Endothelial cell of umbilical vein (primary cell): ENCODE measurements at regions not wholly inside any gene's neighbourhood (a gene's known extent, or its start where the extent isn't known, plus 50 kb on each side); places are given as distances from the start of the nearest gene placed in this dataset.

ENCODE experiments used
- BruUV-seq: library from RNA; stranded (reverse); fragments of 400-500 nt; replicated peaks from 2 replicates; lab custom pipeline; 2021; lab: Mats Ljungman, UMichigan
- CTCF ChIA-PET: fragments of 300-600, 350-600 bp; sonication (Branson Sonifier 250); formaldehyde crosslinking; loops from one replicate; lab custom pipeline; 2021; ENCODE audit warnings: antibody characterized with exemption, inconsistent platforms; lab: Charles Lee
- POLR2A ChIA-PET: fragments of 300-600, 350-600 bp; sonication (Branson Sonifier 250); formaldehyde crosslinking; loops from one replicate; lab custom pipeline; 2021; ENCODE audit warnings: antibody characterized with exemption, inconsistent platforms; lab: Charles Lee
- DNase-seq: peaks from one replicate; pipeline ENCODE4 v3.0.0-alpha.2; 2011; ENCODE audit warnings: low read depth, low spot score
- FAIRE-seq: peaks from 2 replicates; lab custom pipeline; 2011; peaks lifted over from hg19 to GRCh38; lab: Jason Lieb, UNC
- H2AFZ ChIP-seq: 2 replicates; pipeline ENCODE4 v1.6.0; 2012; ENCODE audit warnings: low read depth, low read length, control low read depth, inconsistent platforms
- H3K27ac ChIP-seq: 2 replicates; pipeline ENCODE4 v1.5.1; 2011; ENCODE audit warnings: low read depth, mild to moderate bottlenecking, control low read depth, low read length, moderate library complexity; ENCODE audit not compliant: insufficient read depth
- H3K27me3 ChIP-seq, 2 experiments: 2 replicates each; pipeline versions ENCODE4 v1.6.0 to v1.6.1; 2011; ENCODE audit warnings: low read length in 2 of 2, mixed read lengths in 1 of 2; ENCODE audit not compliant: control insufficient read depth in 2 of 2, insufficient read depth in 2 of 2
- H3K36me3 ChIP-seq, 2 experiments: 2 replicates in 1 of 2; 3 replicates in 1 of 2; pipeline ENCODE4 v1.5.1; 2011; ENCODE audit warnings: low read length in 2 of 2, mild to moderate bottlenecking in 1 of 2, moderate library complexity in 1 of 2; ENCODE audit not compliant: control insufficient read depth in 2 of 2, insufficient read depth in 2 of 2; ENCODE audit errors: extremely low read depth in 1 of 2
- H3K4me1 ChIP-seq: 3 replicates; pipeline ENCODE4 v1.5.1; 2011; ENCODE audit warnings: mild to moderate bottlenecking, low read length; ENCODE audit not compliant: control insufficient read depth, insufficient read depth; ENCODE audit errors: extremely low read depth
- H3K4me2 ChIP-seq: 2 replicates; pipeline ENCODE4 v1.6.1; 2011; ENCODE audit warnings: low read length, control low read depth, mixed read lengths; ENCODE audit not compliant: insufficient read depth
- H3K4me3 ChIP-seq, 3 experiments: fragments of 200-600 bp in 1 of 3; sonication (generic), shearing (Covaris generic) in 1 of 3; replicated peaks in 1 of 3; 2 replicates each; pipeline ENCODE4 v1.5.1; 2011 to 2016; ENCODE audit warnings: control low read depth in 3 of 3, low read length in 3 of 3, mild to moderate bottlenecking in 2 of 3, inconsistent platforms in 1 of 3, low read depth in 1 of 3, moderate library complexity in 1 of 3; ENCODE audit not compliant: insufficient read depth in 1 of 3
- H3K79me2 ChIP-seq: 2 replicates; pipeline ENCODE4 v1.6.0; 2012; ENCODE audit warnings: low read length, inconsistent platforms; ENCODE audit not compliant: control insufficient read depth, insufficient read depth
- H3K9ac ChIP-seq: replicated peaks from 2 replicates; pipeline ENCODE3; 2011; ENCODE audit warnings: low read length, control low read depth; ENCODE audit not compliant: insufficient read depth; ENCODE audit errors: extremely low read depth
- H3K9me1 ChIP-seq: replicated peaks from 3 replicates; pipeline ENCODE4 v1.6.0; 2011; ENCODE audit warnings: mild to moderate bottlenecking, low read length; ENCODE audit not compliant: control insufficient read depth, insufficient read depth; ENCODE audit errors: extremely low read depth
- H3K9me3 ChIP-seq: replicated peaks from 2 replicates; pipeline ENCODE4 v1.5.1; 2012; ENCODE audit warnings: low read length, inconsistent platforms; ENCODE audit not compliant: control insufficient read depth, insufficient read depth
- H4K20me1 ChIP-seq: replicated peaks from 2 replicates; pipeline ENCODE3; 2011; ENCODE audit warnings: mild to moderate bottlenecking, low read length; ENCODE audit not compliant: control insufficient read depth, insufficient read depth; ENCODE audit errors: extremely low read depth
- EZH2 ChIP-seq: IDR thresholded peaks from 2 replicates; pipeline ENCODE4 v1.6.1; 2012; ENCODE audit warnings: borderline replicate concordance, low read depth, mild to moderate bottlenecking, moderate library complexity, low read length, inconsistent platforms; ENCODE audit not compliant: severe bottlenecking
- FOS ChIP-seq: IDR thresholded peaks from 2 replicates; pipeline ENCODE4 v1.6.1; 2011; ENCODE audit warnings: mild to moderate bottlenecking, low read length, moderate library complexity, borderline replicate concordance; ENCODE audit not compliant: insufficient read depth
- GATA2 ChIP-seq: IDR thresholded peaks from 2 replicates; pipeline ENCODE4 v1.7.0; 2011; ENCODE audit warnings: low read depth, mild to moderate bottlenecking, moderate library complexity, mixed read lengths, low read length; ENCODE audit not compliant: insufficient read length, insufficient read depth
- JUN ChIP-seq: IDR thresholded peaks from 2 replicates; pipeline ENCODE4 v1.6.1; 2011; ENCODE audit warnings: borderline replicate concordance, low read depth; ENCODE audit not compliant: insufficient read length, insufficient read depth
- MYC ChIP-seq: IDR thresholded peaks from one replicate; pipeline ENCODE4 v1.6.1; 2011; ENCODE audit warnings: mild to moderate bottlenecking, low read depth, low read length
- POLR2A ChIP-seq: IDR thresholded peaks from 2 replicates; pipeline ENCODE4 v1.6.1; 2012; ENCODE audit warnings: low read depth, mild to moderate bottlenecking, control low read depth, low read length
- POLR2AphosphoS5 ChIP-seq: IDR thresholded peaks from 2 replicates; pipeline ENCODE4 v1.6.1; 2012; ENCODE audit warnings: low read depth, mild to moderate bottlenecking, control low read depth, low read length, moderate library complexity; ENCODE audit not compliant: insufficient read depth
- dilution Hi-C: fragments of 300-500 bp; cut with MboI; formaldehyde crosslinking; loops from one replicate; pipeline ENCODE4 v1.15.0; 2019; ENCODE audit warnings: low sequenced_read_pairs; ENCODE audit not compliant: extremely low pct_ligation_motif_present
- intact Hi-C: fragments of 100-400 bp; cut with micrococcal nuclease; formaldehyde crosslinking; loops from one replicate; pipeline ENCODE4 v1.10.0; 2022
- TF ChIP-seq, protein P1 (sequence below), 2 donors: IDR thresholded peaks; 1 replicate in 1 of 2; 2 replicates in 1 of 2; pipeline ENCODE4 v1.5.1; 2011; ENCODE audit warnings: low read length in 2 of 2, mild to moderate bottlenecking in 2 of 2, moderate library complexity in 2 of 2, control low read depth in 1 of 2, inconsistent platforms in 1 of 2, low read depth in 1 of 2; ENCODE audit not compliant: insufficient read depth in 1 of 2; ENCODE audit errors: extremely low read depth in 1 of 2
- TF ChIP-seq, protein P2 (sequence below): IDR thresholded peaks from 2 replicates; pipeline ENCODE4 v1.6.1; 2011; ENCODE audit not compliant: insufficient read depth, insufficient read length

DNA sequence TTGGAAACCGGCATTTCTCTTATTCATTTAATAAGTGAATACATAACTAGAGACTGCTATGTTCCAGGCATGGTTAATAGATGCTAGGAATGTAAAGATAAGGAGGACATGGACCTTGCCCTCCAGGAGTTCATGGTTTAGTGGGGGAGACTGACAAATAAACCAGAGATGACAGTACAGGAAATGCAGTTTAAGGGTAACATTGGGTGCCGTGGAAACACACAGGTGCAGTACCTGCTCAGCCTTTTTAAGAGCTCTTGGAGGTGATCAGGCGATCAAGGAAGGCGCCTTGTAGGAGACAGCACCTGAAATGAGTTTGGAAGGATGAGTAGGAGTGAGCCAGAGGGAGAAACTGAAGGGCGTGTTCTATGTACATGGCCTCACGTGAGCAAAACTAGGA, 145.8 kb downstream of the AASDH start:
- Histone ChIP-seq H3K4me2 (no peak overlapping the region), H2AFZ (no peak overlapping the region), H3K4me1 (no peaks in the 10 kb centered on the region), H4K20me1 (no peaks in the 10 kb centered on the region), H3K36me3 (no peaks in the 10 kb centered on the region), H3K9me3 (no peaks in the 10 kb centered on the region), H3K9me1 (no peaks in the 10 kb centered on the region), H3K9ac (no peak overlapping the region), H3K27me3 (no peaks in the 10 kb centered on the region), H3K27ac (no peak overlapping the region), H3K4me3 (no peak overlapping the region), H3K79me2 (no peaks in the 10 kb centered on the region)
- TF ChIP-seq JUN (no peak), GATA2 (no peak), EZH2 (no peak), FOS (no peak), POLR2AphosphoS5 (no peak), POLR2A (no peak), MYC (no peak)
- TF ChIP-seq, protein P1, sequence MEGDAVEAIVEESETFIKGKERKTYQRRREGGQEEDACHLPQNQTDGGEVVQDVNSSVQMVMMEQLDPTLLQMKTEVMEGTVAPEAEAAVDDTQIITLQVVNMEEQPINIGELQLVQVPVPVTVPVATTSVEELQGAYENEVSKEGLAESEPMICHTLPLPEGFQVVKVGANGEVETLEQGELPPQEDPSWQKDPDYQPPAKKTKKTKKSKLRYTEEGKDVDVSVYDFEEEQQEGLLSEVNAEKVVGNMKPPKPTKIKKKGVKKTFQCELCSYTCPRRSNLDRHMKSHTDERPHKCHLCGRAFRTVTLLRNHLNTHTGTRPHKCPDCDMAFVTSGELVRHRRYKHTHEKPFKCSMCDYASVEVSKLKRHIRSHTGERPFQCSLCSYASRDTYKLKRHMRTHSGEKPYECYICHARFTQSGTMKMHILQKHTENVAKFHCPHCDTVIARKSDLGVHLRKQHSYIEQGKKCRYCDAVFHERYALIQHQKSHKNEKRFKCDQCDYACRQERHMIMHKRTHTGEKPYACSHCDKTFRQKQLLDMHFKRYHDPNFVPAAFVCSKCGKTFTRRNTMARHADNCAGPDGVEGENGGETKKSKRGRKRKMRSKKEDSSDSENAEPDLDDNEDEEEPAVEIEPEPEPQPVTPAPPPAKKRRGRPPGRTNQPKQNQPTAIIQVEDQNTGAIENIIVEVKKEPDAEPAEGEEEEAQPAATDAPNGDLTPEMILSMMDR (IDR thresholded peaks at IDR 0.05; ENCODE audit: extremely low read depth in 1 of 2, insufficient read depth in 1 of 2, low read depth in 1 of 2, low read length in 2 of 2) = no peak
- TF ChIP-seq, protein P2, sequence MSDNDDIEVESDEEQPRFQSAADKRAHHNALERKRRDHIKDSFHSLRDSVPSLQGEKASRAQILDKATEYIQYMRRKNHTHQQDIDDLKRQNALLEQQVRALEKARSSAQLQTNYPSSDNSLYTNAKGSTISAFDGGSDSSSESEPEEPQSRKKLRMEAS = no peak
- FAIRE-seq = no peak
- intact Hi-C loops (no loop called here), dilution Hi-C loops (no loop called here)
- BruUV-seq = no TSS peak
- DNase-seq = no peak
- POLR2A ChIA-PET = no interaction called here
- CTCF ChIA-PET = no interaction called here
